ENCODE measurements at regions not wholly inside any gene's neighbourhood (a gene's known extent, or its start where the extent isn't known, plus 50 kb on each side); places are given as distances from the start of the nearest gene placed in this dataset.
"Not testable (repeated sequence)": the region's sequence is repeated elsewhere in the genome, so short reads cannot be mapped to it uniquely, and the experiment has no call there.

- Histone ChIP-seq H4K20me1 (no peaks in the 10 kb centered on the region), H3K36me3 (no peaks in the 10 kb centered on the region), H3K4me2 (no peak overlapping the region), H3K4me3 (no peak overlapping the region), H3K9ac (no peak overlapping the region), H3K9me3 (replicated peaks in 1 of 11) (peaks cover 0 to 5% (median 0%) of the 10 kb centered on the region in 11 experiments; a peak in 2 of 22 replicates), H3K27me3 (no peaks in the 10 kb centered on the region), H3K27ac (no peak overlapping the region), H3K4me1 (no peaks in the 10 kb centered on the region)
- TF ChIP-seq Cebpa-rat (IDR thresholded peaks at IDR 0.05): no peak
Observed at GRCh38 chr2:160596441-160596840, 102.8 kb upstream of the RBMS1 start.

- H3K27me3 ChIP-seq; H4K20me1 ChIP-seq; H3K27ac ChIP-seq; H3K9ac ChIP-seq; H3K9me3 ChIP-seq (replicated peaks in 1 of 11); H3K4me3 ChIP-seq; H3K36me3 ChIP-seq; H3K4me2 ChIP-seq; H3K4me1 ChIP-seq: not testable (repeated sequence)
Observed at GRCh38 chr2:160600437-160600836, 106.8 kb upstream of the RBMS1 start.

DNA sequence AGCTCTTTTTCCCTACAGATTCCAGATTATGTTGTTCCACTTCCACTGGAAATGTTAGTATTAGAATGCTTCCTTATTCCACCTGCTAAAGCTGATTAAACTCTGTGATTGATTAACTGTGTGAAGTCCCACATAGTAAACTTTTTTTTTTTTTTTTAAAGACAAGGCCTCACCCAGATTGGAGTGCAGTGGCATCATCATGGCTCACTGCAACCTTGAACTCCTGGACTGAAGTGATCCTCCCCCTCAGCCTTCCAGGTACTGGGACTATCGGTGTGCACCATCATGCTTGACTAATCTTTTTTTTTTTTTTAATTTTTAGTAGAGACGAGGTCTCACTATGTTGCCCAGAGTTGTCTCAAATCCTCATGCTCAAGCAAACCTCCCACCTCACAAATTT, 108.5 kb upstream of the RBMS1 start:
- Histone ChIP-seq H3K9me3 (replicated peaks in 1 of 11) (no peaks in the 10 kb centered on the region), H3K27ac (no peak overlapping the region), H3K9ac (no peak overlapping the region), H3K4me2 (no peak overlapping the region), H3K36me3 (no peaks in the 10 kb centered on the region), H4K20me1 (no peaks in the 10 kb centered on the region), H3K4me1 (no peaks in the 10 kb centered on the region), H3K27me3 (no peaks in the 10 kb centered on the region), H3K4me3 (no peak overlapping the region)
- TF ChIP-seq Cebpa-rat (IDR thresholded peaks at IDR 0.05): no peak

DNA sequence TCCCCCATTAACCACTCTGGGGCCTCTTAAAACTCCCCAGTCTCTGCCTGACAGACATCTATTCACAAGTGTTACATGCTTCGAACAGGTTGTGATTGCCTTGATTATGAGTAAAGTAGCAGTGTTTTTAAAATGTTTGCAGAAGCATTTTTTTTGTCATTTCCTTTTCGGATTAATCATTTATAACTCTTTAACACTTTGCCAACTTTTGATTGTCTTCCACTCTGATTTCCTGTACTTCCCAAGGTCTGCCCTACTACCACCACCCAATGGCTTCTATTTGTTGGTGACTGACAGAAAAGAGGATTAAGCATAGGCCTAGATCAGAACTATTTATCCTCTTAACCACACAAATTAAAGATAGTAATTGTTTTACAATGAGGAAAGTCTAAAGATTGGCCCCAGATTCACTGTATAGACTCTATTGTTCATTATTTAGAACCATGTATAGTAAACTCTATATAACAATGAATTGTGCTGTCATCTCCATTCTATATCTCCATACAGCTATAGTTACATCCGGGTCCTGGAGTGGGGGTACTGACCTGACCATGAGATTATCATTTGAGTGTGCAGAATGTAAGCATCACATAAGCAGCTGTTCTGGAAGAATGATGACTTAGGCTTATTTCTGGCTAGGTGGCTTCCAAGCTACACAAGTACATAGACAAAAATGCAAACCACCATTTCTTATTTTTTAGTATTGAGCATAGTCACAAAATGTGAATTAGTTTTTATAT, 110.3 kb upstream of the RBMS1 start:
- H3K27me3 ChIP-seq: no peaks in the 10 kb centered on the region
- H4K20me1 ChIP-seq: no peaks in the 10 kb centered on the region
- no peak overlapping the region for H3K4me2 ChIP-seq
- H3K4me1 ChIP-seq: no peaks in the 10 kb centered on the region
- no peak overlapping the region for H3K9ac ChIP-seq
- H3K9me3 ChIP-seq (replicated peaks in 1 of 11): no peaks in the 10 kb centered on the region
- H3K36me3 ChIP-seq: no peaks in the 10 kb centered on the region
- no peak for TF ChIP-seq Cebpa-rat (IDR thresholded peaks at IDR 0.05)
- H3K4me3 ChIP-seq: no peak overlapping the region
- no peak overlapping the region for H3K27ac ChIP-seq

- H3K27me3 ChIP-seq: no peaks in the 10 kb centered on the region
- no peaks in the 10 kb centered on the region for H3K9me3 ChIP-seq (replicated peaks in 1 of 11)
- TF ChIP-seq Cebpa-rat (IDR thresholded peaks at IDR 0.05): no peak
- no peaks in the 10 kb centered on the region for H3K4me1 ChIP-seq
- no peak overlapping the region for H3K27ac ChIP-seq
- H3K4me2 ChIP-seq: no peak overlapping the region
- H3K36me3 ChIP-seq: no peaks in the 10 kb centered on the region
- H3K9ac ChIP-seq: no peak overlapping the region
- no peak overlapping the region for H3K4me3 ChIP-seq
- H4K20me1 ChIP-seq: no peaks in the 10 kb centered on the region
Observed at GRCh38 chr2:160606341-160606740, 112.7 kb upstream of the RBMS1 start.

GRCh38 chr2:160608599-160608998, 115.0 kb upstream of the RBMS1 start:
- H3K27me3 ChIP-seq: no peaks in the 10 kb centered on the region
- H4K20me1 ChIP-seq: no peaks in the 10 kb centered on the region
- no peaks in the 10 kb centered on the region for H3K9me3 ChIP-seq (replicated peaks in 1 of 11)
- H3K36me3 ChIP-seq: no peaks in the 10 kb centered on the region
- H3K4me1 ChIP-seq: peaks cover 0 to 7% (median 0%) of the 10 kb centered on the region in 10 experiments; a peak in 4 of 20 replicates
- no peak for TF ChIP-seq Cebpa-rat (IDR thresholded peaks at IDR 0.05)
- H3K27ac ChIP-seq: no peak overlapping the region
- H3K4me3 ChIP-seq: no peak overlapping the region
- H3K9ac ChIP-seq: no peak overlapping the region
- no peak overlapping the region for H3K4me2 ChIP-seq

- no peaks in the 10 kb centered on the region for H3K36me3 ChIP-seq
- TF ChIP-seq Cebpa-rat (IDR thresholded peaks at IDR 0.05): no peak
Observed at GRCh38 chr2:160609346-160609745, 115.7 kb upstream of the RBMS1 start.

GRCh38 chr2:160610041-160610440, 116.4 kb upstream of the RBMS1 start:
- Histone ChIP-seq H3K4me2 (no peak overlapping the region), H3K9me3 (replicated peaks in 1 of 11) (no peaks in the 10 kb centered on the region), H3K9ac (no peak overlapping the region), H3K36me3 (no peaks in the 10 kb centered on the region), H3K4me1 (peaks cover 0 to 11% (median 0%) of the 10 kb centered on the region in 10 experiments; a peak in 4 of 20 replicates), H3K4me3 (no peak overlapping the region), H4K20me1 (no peaks in the 10 kb centered on the region), H3K27ac (no peak overlapping the region), H3K27me3 (no peaks in the 10 kb centered on the region)
- no peak for TF ChIP-seq Cebpa-rat (IDR thresholded peaks at IDR 0.05)

More at GRCh38 chr2:160609346-160609745, 115.7 kb upstream of the RBMS1 start:
- Histone ChIP-seq H3K4me1 (peaks cover 0 to 11% (median 0%) of the 10 kb centered on the region in 10 experiments; a peak in 4 of 20 replicates), H4K20me1 (no peaks in the 10 kb centered on the region), H3K4me2 (no peak overlapping the region), H3K27ac (no peak overlapping the region), H3K9me3 (replicated peaks in 1 of 11) (no peaks in the 10 kb centered on the region), H3K9ac (no peak overlapping the region), H3K27me3 (no peaks in the 10 kb centered on the region), H3K4me3 (no peak overlapping the region)

GRCh38 chr2:160612266-160612856, 118.8 kb upstream of the RBMS1 start:
- no peak overlapping the region for H3K27ac ChIP-seq
- H4K20me1 ChIP-seq: no peaks in the 10 kb centered on the region
- peaks cover 0 to 12% (median 4%) of the 10 kb centered on the region in 11 experiments; a peak in 5 of 22 replicates for H3K9me3 ChIP-seq (replicated peaks in 1 of 11)
- H3K36me3 ChIP-seq: no peaks in the 10 kb centered on the region
- no peak overlapping the region for H3K9ac ChIP-seq
- no peak for TF ChIP-seq Cebpa-rat (IDR thresholded peaks at IDR 0.05)
- no peak overlapping the region for H3K4me3 ChIP-seq
- peaks cover 0 to 11% (median 0%) of the 10 kb centered on the region in 10 experiments; a peak in 4 of 20 replicates for H3K4me1 ChIP-seq
- no peaks in the 10 kb centered on the region for H3K27me3 ChIP-seq
- no peak overlapping the region for H3K4me2 ChIP-seq

Data from BLaER1 treated with 17β-estradiol and CSF1 and Interleukin-3, amounts not matched to agents 10 nM and 100 nM (cell line).